Activated CD4-positive, alpha-beta T cell treated with anti-CD3 and anti-CD28 coated beads, Interleukin-2, amount 50 U/mL, for 16 hours (primary cell): ENCODE measurements at regions not wholly inside any gene's neighbourhood (a gene's known extent, or its start where the extent isn't known, plus 50 kb on each side); places are given as distances from the start of the nearest gene placed in this dataset.
A peak's percentile ranks its signal among the peaks of the same experiment; 100 is the strongest.

Experiments
- DNase-seq: peaks from one replicate; pipeline ENCODE4 v3.0.0-alpha.2; 2020

DNA sequence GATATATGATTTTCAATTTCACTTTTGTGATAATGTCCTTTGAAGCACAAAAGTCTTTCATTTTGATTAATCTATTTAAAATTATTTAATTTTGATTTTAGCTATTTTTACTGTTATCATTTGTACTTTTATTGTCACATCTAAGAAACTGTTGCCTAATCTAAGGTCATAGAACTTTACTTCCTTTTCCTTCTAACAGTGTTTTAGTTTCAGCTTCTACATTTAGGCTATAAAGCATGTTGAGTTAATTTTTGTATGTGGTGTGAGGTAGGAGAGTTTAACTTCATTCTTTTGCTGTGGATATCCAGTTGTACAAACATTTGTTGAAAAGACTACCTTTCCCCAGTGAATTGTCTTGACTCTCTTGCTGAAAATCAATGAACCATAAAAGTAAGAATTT lies 204.5 kb downstream of the TM2D1 start:
- no peak for DNase-seq

DNA sequence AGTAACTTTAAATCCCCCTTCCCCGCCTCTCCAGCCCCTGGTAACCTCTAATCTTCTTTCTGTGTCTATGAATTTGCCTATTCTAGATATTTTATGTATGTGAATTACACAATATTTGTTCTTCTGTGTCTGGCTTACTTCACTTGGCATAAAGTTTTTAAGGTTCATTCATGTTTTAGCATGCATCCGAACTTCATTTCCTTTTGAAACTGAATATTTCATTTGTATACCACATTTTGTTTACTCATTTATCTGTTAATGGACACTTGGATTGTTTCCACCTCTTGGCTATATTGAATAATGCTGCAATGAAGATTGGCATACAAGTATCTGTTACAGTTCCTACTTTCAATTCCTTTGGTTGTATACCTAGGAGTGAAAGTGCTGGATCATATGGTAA lies 205.3 kb downstream of the TM2D1 start:
- DNase-seq: no peak

DNA sequence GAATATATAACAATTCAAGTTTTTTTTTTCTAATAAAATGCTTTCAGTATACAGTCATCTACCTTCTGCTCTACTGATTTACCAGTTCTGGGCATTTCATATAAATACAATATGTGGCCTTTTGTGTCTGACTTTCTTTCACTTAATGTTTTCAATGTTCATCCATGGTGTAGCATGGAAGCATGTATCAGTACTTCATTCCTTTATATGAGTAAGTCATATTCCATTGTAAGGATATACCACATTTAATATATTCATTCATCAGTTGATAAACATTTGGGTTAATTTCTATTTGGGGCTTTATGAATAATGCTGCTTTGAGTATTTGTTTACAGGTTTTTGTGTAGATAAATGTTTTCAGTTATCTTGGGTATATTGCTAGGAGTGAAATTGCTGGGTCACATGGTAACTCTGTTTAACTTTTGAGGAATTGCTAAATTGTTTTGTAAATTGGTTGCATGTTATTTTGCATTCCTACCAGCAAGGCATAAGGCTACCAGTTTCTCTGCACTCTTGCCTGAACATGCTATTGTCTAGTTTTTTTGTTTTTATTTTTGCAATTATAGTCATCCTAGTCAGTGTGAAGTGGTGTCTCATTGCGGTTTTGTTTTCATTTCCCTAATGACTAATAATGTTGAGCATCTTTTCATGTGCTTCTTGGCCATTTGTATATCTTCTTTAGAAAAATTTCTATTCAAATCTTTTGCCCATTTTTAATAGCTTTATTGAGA lies 206.1 kb downstream of the TM2D1 start:
- DNase-seq: peak; percentile 5

DNA sequence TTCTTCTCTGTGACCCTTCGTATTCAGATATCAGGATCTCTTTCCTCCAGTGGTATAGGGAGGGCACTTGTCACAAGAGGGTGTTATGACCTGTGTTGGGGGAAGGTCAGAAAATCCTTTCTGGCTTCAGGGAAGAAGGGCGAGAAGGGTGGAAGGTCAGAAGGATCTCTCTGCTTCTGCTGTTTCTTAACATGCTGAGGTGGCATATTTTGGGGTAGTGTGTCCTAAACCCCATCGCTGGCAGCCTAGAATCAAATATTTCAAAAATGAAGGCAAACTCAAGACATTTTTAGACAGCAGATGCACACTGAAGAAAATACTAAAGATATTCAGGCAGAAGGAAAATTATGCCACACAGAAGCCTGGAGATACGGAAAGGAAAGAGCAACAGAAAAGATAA lies 207.6 kb downstream of the TM2D1 start:
- no peak for DNase-seq

DNA sequence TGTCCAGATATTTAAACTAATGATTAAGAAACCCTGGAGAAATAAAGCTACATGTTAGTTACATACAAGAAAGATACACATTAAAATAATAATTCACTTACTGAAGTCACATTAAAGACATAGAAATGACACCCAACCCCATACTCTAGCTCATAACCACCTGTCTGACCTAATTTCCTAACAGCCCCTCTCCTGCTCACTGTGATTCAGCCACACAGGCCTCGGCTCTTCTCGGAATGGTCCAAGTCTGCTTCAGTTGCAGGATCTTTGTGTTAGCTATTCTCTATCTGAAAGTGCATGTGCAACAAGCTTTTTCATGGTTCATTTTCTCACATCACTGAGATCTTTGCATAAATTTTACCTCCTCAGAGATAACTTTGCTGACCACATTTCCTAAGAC lies 209.8 kb downstream of the TM2D1 start:
- no peak for DNase-seq
